ENCODE measurements at regions not wholly inside any gene's neighbourhood (a gene's known extent, or its start where the extent isn't known, plus 50 kb on each side); places are given as distances from the start of the nearest gene placed in this dataset.

GRCh38 chr4:111045992-111046391 is 423.1 kb upstream of the PITX2 start:
- TF ChIP-seq, protein P1, sequence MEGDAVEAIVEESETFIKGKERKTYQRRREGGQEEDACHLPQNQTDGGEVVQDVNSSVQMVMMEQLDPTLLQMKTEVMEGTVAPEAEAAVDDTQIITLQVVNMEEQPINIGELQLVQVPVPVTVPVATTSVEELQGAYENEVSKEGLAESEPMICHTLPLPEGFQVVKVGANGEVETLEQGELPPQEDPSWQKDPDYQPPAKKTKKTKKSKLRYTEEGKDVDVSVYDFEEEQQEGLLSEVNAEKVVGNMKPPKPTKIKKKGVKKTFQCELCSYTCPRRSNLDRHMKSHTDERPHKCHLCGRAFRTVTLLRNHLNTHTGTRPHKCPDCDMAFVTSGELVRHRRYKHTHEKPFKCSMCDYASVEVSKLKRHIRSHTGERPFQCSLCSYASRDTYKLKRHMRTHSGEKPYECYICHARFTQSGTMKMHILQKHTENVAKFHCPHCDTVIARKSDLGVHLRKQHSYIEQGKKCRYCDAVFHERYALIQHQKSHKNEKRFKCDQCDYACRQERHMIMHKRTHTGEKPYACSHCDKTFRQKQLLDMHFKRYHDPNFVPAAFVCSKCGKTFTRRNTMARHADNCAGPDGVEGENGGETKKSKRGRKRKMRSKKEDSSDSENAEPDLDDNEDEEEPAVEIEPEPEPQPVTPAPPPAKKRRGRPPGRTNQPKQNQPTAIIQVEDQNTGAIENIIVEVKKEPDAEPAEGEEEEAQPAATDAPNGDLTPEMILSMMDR (IDR thresholded peaks at IDR 0.05), result no peak
- TF ChIP-seq POLR2A (IDR thresholded peaks at IDR 0.05), result no peak
